ENCODE measurements at regions not wholly inside any gene's neighbourhood (a gene's known extent, or its start where the extent isn't known, plus 50 kb on each side); places are given as distances from the start of the nearest gene placed in this dataset.

DNA sequence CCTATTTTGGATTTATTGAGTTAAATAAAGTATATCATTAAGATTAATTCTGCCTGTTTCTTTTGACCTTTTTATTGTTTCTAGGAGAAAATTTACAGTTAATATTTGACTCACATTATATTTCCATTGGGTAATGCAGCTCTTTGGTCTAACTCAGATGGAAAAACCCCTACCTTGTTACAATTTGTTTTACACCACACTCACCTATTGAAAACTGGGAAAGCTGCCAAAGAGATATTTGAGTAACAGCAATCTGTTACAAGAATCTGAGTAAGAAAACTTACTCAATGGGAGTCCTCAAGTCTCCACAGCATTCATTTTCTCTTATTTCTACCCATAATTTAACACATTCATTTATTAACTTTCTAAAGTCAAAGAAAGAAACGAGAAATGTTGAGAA lies 108.0 kb upstream of the TLL1 start:
- peaks cover 13 to 15% of the 10 kb centered on the region in 2 experiments for H3K4me1 Mint-ChIP-seq
- H3K9me3 ChIP-seq (ENCODE audit: control insufficient read depth, low read depth, low read length), result no peaks in the 10 kb centered on the region
- no peak overlapping the region for H2BK120ac ChIP-seq (ENCODE audit: low read depth, low read length, poor library complexity, severe bottlenecking)
- no peaks in the 10 kb centered on the region for H3K27me3 Mint-ChIP-seq (ENCODE audit: low read depth)
- H3K23ac ChIP-seq (ENCODE audit: insufficient read length, low read depth, low read length), result no peak overlapping the region
- H2BK20ac ChIP-seq (ENCODE audit: low read depth, low read length, poor library complexity, severe bottlenecking), result no peak overlapping the region
- H3K23me2 ChIP-seq (ENCODE audit: insufficient read length, low read depth, low read length, poor library complexity, severe bottlenecking), result no peaks in the 10 kb centered on the region
- H2AK5ac ChIP-seq (ENCODE audit: insufficient read length, low read length), result no peak overlapping the region
- no peak overlapping the region for H2BK15ac ChIP-seq (ENCODE audit: low read depth, low read length)
- H3K27me3 ChIP-seq (ENCODE audit: insufficient read depth, low read length), result no peaks in the 10 kb centered on the region
- WGBS (ENCODE audit: extremely low coverage, insufficient read length, low lambda C conversion rate), result no CpG with 5 or more reads among the region's 1 CpG
- H2BK5ac ChIP-seq (ENCODE audit: insufficient read length, low read length), result no peak overlapping the region
- H3K9ac ChIP-seq (ENCODE audit: extremely low read depth, insufficient read length, low read length), result no peak overlapping the region
- H3K27ac Mint-ChIP-seq, result no peak overlapping the region
- H4K8ac ChIP-seq (replicated peaks; ENCODE audit: insufficient read length, low read depth, low read length), result no peak overlapping the region
- no peak overlapping the region for H2AFZ ChIP-seq (ENCODE audit: low read length)
- H3K4me1 ChIP-seq (ENCODE audit: insufficient read depth, low read length), result no peaks in the 10 kb centered on the region
- no peak overlapping the region for H3K56ac ChIP-seq (ENCODE audit: insufficient read length, low read depth, low read length)
- H3K27ac ChIP-seq (ENCODE audit: insufficient read length, low read depth, low read length), result no peak overlapping the region
- H3K4me3 Mint-ChIP-seq, result no peak overlapping the region
- no peak overlapping the region for H3K4ac ChIP-seq (ENCODE audit: low read depth, low read length)
- H4K5ac ChIP-seq (ENCODE audit: insufficient read length, low read depth, low read length), result no peak overlapping the region
- no peak for DNase-seq
- no peak overlapping the region for H3K4me2 ChIP-seq (ENCODE audit: insufficient read depth, insufficient read length, low read length)
- no peaks in the 10 kb centered on the region; a peak in 1 of 5 replicates for H3K9me3 Mint-ChIP-seq
- H3K79me1 ChIP-seq (ENCODE audit: insufficient read depth, low read depth, low read length, poor library complexity, severe bottlenecking), result no peaks in the 10 kb centered on the region
- no peak overlapping the region for H4K91ac ChIP-seq (ENCODE audit: insufficient read length, low read depth, low read length)
- TF ChIP-seq, protein P1, sequence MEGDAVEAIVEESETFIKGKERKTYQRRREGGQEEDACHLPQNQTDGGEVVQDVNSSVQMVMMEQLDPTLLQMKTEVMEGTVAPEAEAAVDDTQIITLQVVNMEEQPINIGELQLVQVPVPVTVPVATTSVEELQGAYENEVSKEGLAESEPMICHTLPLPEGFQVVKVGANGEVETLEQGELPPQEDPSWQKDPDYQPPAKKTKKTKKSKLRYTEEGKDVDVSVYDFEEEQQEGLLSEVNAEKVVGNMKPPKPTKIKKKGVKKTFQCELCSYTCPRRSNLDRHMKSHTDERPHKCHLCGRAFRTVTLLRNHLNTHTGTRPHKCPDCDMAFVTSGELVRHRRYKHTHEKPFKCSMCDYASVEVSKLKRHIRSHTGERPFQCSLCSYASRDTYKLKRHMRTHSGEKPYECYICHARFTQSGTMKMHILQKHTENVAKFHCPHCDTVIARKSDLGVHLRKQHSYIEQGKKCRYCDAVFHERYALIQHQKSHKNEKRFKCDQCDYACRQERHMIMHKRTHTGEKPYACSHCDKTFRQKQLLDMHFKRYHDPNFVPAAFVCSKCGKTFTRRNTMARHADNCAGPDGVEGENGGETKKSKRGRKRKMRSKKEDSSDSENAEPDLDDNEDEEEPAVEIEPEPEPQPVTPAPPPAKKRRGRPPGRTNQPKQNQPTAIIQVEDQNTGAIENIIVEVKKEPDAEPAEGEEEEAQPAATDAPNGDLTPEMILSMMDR (conservative IDR thresholded peaks at IDR 0.05), result no peak
- H2BK12ac ChIP-seq (ENCODE audit: insufficient read length, low read depth, low read length), result no peak overlapping the region
- H3K36me3 Mint-ChIP-seq (ENCODE audit: insufficient read depth in 1 of 3, low read depth in 3 of 3), result no peaks in the 10 kb centered on the region
- H3T11ph ChIP-seq (ENCODE audit: low read length), result no peak overlapping the region
- H3K14ac ChIP-seq (ENCODE audit: insufficient read depth, low read length), result no peak overlapping the region
- no peak overlapping the region for H3K18ac ChIP-seq (ENCODE audit: insufficient read length, low read depth, low read length)
- no peaks in the 10 kb centered on the region for H3K79me2 ChIP-seq (ENCODE audit: insufficient read depth, low read length)
- no peaks in the 10 kb centered on the region for H4K20me1 ChIP-seq (ENCODE audit: control insufficient read depth, insufficient read depth, insufficient read length)

Data from H9 (cell line).